ENCODE measurements at regions not wholly inside any gene's neighbourhood (a gene's known extent, or its start where the extent isn't known, plus 50 kb on each side); places are given as distances from the start of the nearest gene placed in this dataset. TPM values are rescaled to one million over a fixed set of nuclear protein-coding genes. Genes with fewer than 3 reads are reported as not detected.

DNA sequence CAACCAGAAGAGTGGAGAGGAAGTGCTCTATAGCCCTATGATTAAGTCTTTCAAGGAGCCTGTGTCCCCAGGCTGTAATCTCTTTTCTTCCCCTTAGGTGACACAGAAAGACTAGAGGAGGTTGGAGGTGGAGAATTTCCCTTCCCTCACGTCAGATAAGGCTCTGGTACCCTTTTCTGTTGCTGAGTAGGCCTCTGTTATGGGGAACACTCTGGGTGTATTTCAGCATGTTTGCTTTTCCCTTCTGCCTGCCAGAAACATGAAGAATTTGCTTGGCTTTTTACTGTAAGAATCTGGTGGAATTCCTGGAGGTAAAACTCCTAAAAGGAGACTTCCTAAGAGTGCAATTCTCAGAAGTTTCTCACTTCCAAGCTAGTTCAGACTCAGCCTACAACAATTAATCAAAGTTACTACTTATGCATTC, 58.3 kb downstream of the SIX1 start (continued):
- TF ChIP-seq KLF6 (CRISPR knock-in tag; IDR thresholded peaks at IDR 0.05; ENCODE audit: borderline replicate concordance): no peak

Small RNAs in the stretch of these regions (small RNA-seq; reads per million reads assigned to genes)
- gene AL049874.2: not detected

Data from K562 (cell line).